ENCODE measurements at regions not wholly inside any gene's neighbourhood (a gene's known extent, or its start where the extent isn't known, plus 50 kb on each side); places are given as distances from the start of the nearest gene placed in this dataset.

- TF ChIP-seq, protein P1, sequence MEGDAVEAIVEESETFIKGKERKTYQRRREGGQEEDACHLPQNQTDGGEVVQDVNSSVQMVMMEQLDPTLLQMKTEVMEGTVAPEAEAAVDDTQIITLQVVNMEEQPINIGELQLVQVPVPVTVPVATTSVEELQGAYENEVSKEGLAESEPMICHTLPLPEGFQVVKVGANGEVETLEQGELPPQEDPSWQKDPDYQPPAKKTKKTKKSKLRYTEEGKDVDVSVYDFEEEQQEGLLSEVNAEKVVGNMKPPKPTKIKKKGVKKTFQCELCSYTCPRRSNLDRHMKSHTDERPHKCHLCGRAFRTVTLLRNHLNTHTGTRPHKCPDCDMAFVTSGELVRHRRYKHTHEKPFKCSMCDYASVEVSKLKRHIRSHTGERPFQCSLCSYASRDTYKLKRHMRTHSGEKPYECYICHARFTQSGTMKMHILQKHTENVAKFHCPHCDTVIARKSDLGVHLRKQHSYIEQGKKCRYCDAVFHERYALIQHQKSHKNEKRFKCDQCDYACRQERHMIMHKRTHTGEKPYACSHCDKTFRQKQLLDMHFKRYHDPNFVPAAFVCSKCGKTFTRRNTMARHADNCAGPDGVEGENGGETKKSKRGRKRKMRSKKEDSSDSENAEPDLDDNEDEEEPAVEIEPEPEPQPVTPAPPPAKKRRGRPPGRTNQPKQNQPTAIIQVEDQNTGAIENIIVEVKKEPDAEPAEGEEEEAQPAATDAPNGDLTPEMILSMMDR (IDR thresholded peaks at IDR 0.05; ENCODE audit: insufficient read depth, low read length, poor library complexity, severe bottlenecking): no peak
- TF ChIP-seq EZH2phosphoT487 (conservative IDR thresholded peaks at IDR 0.05; ENCODE audit: low read length): no peak
These were observed 411.9 kb upstream of the ACTRT1 start for GRCh38 chrX:128464116-128464515.

All from SU-DHL-6 (cell line).